WTC11 (cell line): ENCODE measurements at regions not wholly inside any gene's neighbourhood (a gene's known extent, or its start where the extent isn't known, plus 50 kb on each side); places are given as distances from the start of the nearest gene placed in this dataset.

Source experiments
- ATAC-seq: fragments of 200-7000 bp; cut with Tn5 transposase; 2 replicates; pipeline ENCODE4 v1.10.0; 2021; ENCODE audit warnings: mild to moderate bottlenecking, moderate library complexity
- CTCF ChIA-PET: fragments of 300-600 bp; sonication (Branson Sonifier 250); formaldehyde crosslinking; loops from one replicate; lab custom pipeline; 2021; ENCODE audit warnings: antibody characterized with exemption; lab: Charles Lee
- POLR2A ChIA-PET: fragments of 350-600 bp; sonication (Branson Sonifier 250); formaldehyde crosslinking; loops from one replicate; lab custom pipeline; 2021; ENCODE audit warnings: antibody characterized with exemption; lab: Charles Lee
- DNase-seq: peaks from one replicate; pipeline ENCODE4 v3.0.0; 2021; ENCODE audit warnings: low spot score
- H3K27ac Mint-ChIP-seq: 2 replicates; pipeline ENCODE4 v1.8.0; 2021; ENCODE audit warnings: mixed read lengths
- H3K27me3 Mint-ChIP-seq: 2 replicates; pipeline ENCODE4 v1.8.0; 2021; ENCODE audit warnings: low read depth, mild to moderate bottlenecking, moderate library complexity, mixed read lengths
- H3K36me3 Mint-ChIP-seq: 2 replicates; pipeline ENCODE4 v1.8.0; 2021; ENCODE audit warnings: mixed read lengths
- H3K4me1 Mint-ChIP-seq: 2 replicates; pipeline ENCODE4 v1.8.0; 2022; ENCODE audit warnings: mixed read lengths
- H3K4me3 Mint-ChIP-seq: 2 replicates; pipeline ENCODE4 v1.8.0; 2021; ENCODE audit warnings: mild to moderate bottlenecking, moderate library complexity, mixed read lengths
- H3K9me3 Mint-ChIP-seq: 2 replicates; pipeline ENCODE4 v1.8.0; 2021; ENCODE audit warnings: mixed read lengths
- ATF1 ChIP-seq: sonication (generic); formaldehyde crosslinking; IDR thresholded peaks from 2 replicates; pipeline ENCODE4 v1.8.1; 2023; ENCODE audit warnings: mild to moderate bottlenecking, moderate library complexity, missing genetic modification reagents
- EMX1 ChIP-seq: fragments of 250-450 bp; sonication (Bioruptor Pico); IDR thresholded peaks from 2 replicates; pipeline ENCODE4 v1.8.0; 2021; ENCODE audit warnings: mild to moderate bottlenecking
- FOXJ3 ChIP-seq: sonication (generic); formaldehyde crosslinking; IDR thresholded peaks from 2 replicates; pipeline ENCODE4 v1.9.0; 2021; ENCODE audit warnings: missing genetic modification reagents, mild to moderate bottlenecking, borderline replicate concordance
- FOXK1 ChIP-seq: sonication (generic); formaldehyde crosslinking; IDR thresholded peaks from 2 replicates; pipeline ENCODE4 v1.8.0; 2022; ENCODE audit warnings: mild to moderate bottlenecking, moderate library complexity, missing genetic modification reagents
- FOXP1 ChIP-seq: sonication (generic); formaldehyde crosslinking; IDR thresholded peaks from 2 replicates; pipeline ENCODE4 v1.8.0; 2022; ENCODE audit warnings: missing genetic modification reagents, mild to moderate bottlenecking, moderate library complexity, borderline replicate concordance
- GRHL2 ChIP-seq: fragments of 250-450 bp; sonication (Bioruptor Pico); IDR thresholded peaks from 2 replicates; pipeline ENCODE4 v1.8.0; 2022; ENCODE audit warnings: mild to moderate bottlenecking, moderate library complexity; ENCODE audit not compliant: insufficient replicate concordance, severe bottlenecking
- KAT7 ChIP-seq: sonication (generic); formaldehyde crosslinking; IDR thresholded peaks from 2 replicates; pipeline ENCODE4 v1.8.1; 2023; ENCODE audit warnings: missing genetic modification reagents, mild to moderate bottlenecking, borderline replicate concordance
- NR2C2 ChIP-seq: sonication (generic); formaldehyde crosslinking; IDR thresholded peaks from 2 replicates; pipeline ENCODE4 v1.8.0; 2022; ENCODE audit warnings: mild to moderate bottlenecking, missing genetic modification reagents
- TP53 ChIP-seq: sonication (generic); formaldehyde crosslinking; IDR thresholded peaks from 2 replicates; pipeline ENCODE4 v1.8.1; 2023; ENCODE audit warnings: mild to moderate bottlenecking, missing genetic modification reagents
- ZNF396 ChIP-seq: fragments of 250-450 bp; sonication (Bioruptor Pico); IDR thresholded peaks from 2 replicates; pipeline ENCODE4 v1.8.0; 2021; ENCODE audit warnings: mild to moderate bottlenecking, moderate library complexity, borderline replicate concordance
- TF ChIP-seq, protein P1 (sequence below): sonication (generic); formaldehyde crosslinking; IDR thresholded peaks from 2 replicates; pipeline ENCODE4 v1.8.1; 2023; ENCODE audit warnings: mild to moderate bottlenecking, missing genetic modification reagents, moderate library complexity
- TF ChIP-seq, protein P2 (sequence below): sonication (generic); formaldehyde crosslinking; IDR thresholded peaks from 2 replicates; pipeline ENCODE4 v1.8.1; 2022; ENCODE audit warnings: low read depth, missing genetic modification reagents, borderline replicate concordance
- TF ChIP-seq, protein P3 (sequence below): fragments of 250-450 bp; sonication (Bioruptor Pico); IDR thresholded peaks from 2 replicates; pipeline ENCODE4 v1.8.0; 2021; ENCODE audit warnings: mild to moderate bottlenecking
- TF ChIP-seq, protein P4 (sequence below): sonication (generic); formaldehyde crosslinking; IDR thresholded peaks from 2 replicates; pipeline ENCODE4 v1.8.1; 2023; ENCODE audit warnings: mild to moderate bottlenecking, missing genetic modification reagents
- TF ChIP-seq, protein P5 (sequence below): sonication (generic); formaldehyde crosslinking; IDR thresholded peaks from 2 replicates; pipeline ENCODE4 v1.8.0; 2022; ENCODE audit warnings: missing genetic modification reagents

DNA sequence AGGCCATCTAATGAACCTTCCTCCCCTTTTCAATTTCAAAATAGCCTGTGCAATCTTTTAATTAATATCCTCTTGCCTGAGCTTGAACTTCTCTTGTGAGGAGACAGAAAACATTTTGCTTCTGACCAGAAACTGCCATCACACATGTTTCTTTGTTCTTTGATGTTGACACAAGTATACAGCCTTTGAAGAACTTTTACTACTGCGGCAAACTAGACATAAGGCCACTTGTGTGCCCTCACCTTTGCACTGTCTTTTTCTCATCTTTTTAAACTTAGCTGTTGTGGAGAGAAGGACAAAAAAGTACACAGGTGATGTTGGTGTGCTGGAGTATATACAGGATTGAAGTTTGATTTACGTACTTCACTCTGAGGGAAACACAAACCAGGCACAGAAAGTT is 116.3 kb upstream of the C1GALT1C1 start:
- TF ChIP-seq FOXP1 (CRISPR knock-in tag), result no peak
- TF ChIP-seq ZNF396, result no peak
- no peak for TF ChIP-seq ATF1
- TF ChIP-seq, protein P1, sequence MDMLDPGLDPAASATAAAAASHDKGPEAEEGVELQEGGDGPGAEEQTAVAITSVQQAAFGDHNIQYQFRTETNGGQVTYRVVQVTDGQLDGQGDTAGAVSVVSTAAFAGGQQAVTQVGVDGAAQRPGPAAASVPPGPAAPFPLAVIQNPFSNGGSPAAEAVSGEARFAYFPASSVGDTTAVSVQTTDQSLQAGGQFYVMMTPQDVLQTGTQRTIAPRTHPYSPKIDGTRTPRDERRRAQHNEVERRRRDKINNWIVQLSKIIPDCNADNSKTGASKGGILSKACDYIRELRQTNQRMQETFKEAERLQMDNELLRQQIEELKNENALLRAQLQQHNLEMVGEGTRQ, result no peak
- TF ChIP-seq KAT7, result no peak
- TF ChIP-seq, protein P2, sequence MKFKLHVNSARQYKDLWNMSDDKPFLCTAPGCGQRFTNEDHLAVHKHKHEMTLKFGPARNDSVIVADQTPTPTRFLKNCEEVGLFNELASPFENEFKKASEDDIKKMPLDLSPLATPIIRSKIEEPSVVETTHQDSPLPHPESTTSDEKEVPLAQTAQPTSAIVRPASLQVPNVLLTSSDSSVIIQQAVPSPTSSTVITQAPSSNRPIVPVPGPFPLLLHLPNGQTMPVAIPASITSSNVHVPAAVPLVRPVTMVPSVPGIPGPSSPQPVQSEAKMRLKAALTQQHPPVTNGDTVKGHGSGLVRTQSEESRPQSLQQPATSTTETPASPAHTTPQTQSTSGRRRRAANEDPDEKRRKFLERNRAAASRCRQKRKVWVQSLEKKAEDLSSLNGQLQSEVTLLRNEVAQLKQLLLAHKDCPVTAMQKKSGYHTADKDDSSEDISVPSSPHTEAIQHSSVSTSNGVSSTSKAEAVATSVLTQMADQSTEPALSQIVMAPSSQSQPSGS (CRISPR knock-in tag), result no peak
- TF ChIP-seq FOXK1 (CRISPR knock-in tag), result no peak
- TF ChIP-seq, protein P3, sequence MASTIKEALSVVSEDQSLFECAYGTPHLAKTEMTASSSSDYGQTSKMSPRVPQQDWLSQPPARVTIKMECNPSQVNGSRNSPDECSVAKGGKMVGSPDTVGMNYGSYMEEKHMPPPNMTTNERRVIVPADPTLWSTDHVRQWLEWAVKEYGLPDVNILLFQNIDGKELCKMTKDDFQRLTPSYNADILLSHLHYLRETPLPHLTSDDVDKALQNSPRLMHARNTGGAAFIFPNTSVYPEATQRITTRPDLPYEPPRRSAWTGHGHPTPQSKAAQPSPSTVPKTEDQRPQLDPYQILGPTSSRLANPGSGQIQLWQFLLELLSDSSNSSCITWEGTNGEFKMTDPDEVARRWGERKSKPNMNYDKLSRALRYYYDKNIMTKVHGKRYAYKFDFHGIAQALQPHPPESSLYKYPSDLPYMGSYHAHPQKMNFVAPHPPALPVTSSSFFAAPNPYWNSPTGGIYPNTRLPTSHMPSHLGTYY (CRISPR knock-in tag), result no peak
- TF ChIP-seq TP53 (CRISPR knock-in tag), result no peak
- TF ChIP-seq, all 79 proteins: peak for 0
- no peaks in the 10 kb centered on the region for H3K36me3 Mint-ChIP-seq
- POLR2A ChIA-PET, result no interaction called here

DNA sequence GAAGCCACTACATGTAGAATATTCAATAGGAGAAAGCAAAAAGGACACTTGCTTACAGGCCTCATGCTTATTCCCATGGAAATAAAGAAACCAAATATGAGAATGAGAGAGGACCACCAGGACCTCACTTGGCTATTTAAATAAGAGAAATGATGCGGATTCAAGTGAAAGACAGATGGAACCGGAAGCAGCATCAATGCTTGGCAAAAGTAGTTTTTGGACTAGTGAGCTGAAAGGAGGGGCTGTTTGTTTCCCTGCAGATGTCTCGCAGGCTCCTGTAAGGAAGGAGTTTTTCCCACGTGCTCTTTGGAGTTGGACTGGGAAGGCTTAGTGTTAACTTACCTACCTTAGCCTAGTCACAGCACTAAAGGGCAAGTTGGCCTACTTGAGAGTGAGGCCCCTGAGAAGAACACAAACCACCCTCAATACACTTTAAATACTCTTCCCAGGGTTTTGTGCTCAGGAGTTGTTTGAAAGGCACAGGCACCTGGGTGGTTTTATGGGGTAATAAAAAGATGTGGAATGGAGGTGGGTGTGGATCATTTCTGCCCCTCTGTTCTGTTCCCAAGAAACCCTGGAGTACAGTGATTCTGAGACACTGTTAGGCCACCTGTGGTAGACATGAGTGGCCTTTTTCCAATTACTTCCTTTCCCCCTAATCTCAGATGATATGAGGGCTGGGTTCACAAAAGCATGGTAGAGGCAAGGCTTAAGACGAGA is 113.3 kb upstream of the C1GALT1C1 start:
- H3K27ac Mint-ChIP-seq, result no peak overlapping the region
- H3K9me3 Mint-ChIP-seq, result peaks cover 5% of the 10 kb centered on the region; the same call in 1 of the 2 replicates
- peaks cover 20% of the 10 kb centered on the region for H3K4me1 Mint-ChIP-seq
- DNase-seq (no peak), ATAC-seq (no peak)
- TF ChIP-seq EMX1 (CRISPR knock-in tag) (no peak), FOXJ3 (CRISPR knock-in tag) (no peak), NR2C2 (CRISPR knock-in tag) (no peak), FOXK1 (CRISPR knock-in tag) (no peak), GRHL2 (CRISPR knock-in tag) (no peak)
- TF ChIP-seq, protein P2 (CRISPR knock-in tag), result no peak
- TF ChIP-seq, protein P4, sequence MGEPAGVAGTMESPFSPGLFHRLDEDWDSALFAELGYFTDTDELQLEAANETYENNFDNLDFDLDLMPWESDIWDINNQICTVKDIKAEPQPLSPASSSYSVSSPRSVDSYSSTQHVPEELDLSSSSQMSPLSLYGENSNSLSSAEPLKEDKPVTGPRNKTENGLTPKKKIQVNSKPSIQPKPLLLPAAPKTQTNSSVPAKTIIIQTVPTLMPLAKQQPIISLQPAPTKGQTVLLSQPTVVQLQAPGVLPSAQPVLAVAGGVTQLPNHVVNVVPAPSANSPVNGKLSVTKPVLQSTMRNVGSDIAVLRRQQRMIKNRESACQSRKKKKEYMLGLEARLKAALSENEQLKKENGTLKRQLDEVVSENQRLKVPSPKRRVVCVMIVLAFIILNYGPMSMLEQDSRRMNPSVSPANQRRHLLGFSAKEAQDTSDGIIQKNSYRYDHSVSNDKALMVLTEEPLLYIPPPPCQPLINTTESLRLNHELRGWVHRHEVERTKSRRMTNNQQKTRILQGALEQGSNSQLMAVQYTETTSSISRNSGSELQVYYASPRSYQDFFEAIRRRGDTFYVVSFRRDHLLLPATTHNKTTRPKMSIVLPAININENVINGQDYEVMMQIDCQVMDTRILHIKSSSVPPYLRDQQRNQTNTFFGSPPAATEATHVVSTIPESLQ (CRISPR knock-in tag), result no peak
- TF ChIP-seq, protein P5, sequence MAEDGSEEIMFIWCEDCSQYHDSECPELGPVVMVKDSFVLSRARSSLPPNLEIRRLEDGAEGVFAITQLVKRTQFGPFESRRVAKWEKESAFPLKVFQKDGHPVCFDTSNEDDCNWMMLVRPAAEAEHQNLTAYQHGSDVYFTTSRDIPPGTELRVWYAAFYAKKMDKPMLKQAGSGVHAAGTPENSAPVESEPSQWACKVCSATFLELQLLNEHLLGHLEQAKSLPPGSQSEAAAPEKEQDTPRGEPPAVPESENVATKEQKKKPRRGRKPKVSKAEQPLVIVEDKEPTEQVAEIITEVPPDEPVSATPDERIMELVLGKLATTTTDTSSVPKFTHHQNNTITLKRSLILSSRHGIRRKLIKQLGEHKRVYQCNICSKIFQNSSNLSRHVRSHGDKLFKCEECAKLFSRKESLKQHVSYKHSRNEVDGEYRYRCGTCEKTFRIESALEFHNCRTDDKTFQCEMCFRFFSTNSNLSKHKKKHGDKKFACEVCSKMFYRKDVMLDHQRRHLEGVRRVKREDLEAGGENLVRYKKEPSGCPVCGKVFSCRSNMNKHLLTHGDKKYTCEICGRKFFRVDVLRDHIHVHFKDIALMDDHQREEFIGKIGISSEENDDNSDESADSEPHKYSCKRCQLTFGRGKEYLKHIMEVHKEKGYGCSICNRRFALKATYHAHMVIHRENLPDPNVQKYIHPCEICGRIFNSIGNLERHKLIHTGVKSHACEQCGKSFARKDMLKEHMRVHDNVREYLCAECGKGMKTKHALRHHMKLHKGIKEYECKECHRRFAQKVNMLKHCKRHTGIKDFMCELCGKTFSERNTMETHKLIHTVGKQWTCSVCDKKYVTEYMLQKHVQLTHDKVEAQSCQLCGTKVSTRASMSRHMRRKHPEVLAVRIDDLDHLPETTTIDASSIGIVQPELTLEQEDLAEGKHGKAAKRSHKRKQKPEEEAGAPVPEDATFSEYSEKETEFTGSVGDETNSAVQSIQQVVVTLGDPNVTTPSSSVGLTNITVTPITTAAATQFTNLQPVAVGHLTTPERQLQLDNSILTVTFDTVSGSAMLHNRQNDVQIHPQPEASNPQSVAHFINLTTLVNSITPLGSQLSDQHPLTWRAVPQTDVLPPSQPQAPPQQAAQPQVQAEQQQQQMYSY (CRISPR knock-in tag), result no peak
- TF ChIP-seq, protein P1, result no peak
- CTCF ChIA-PET, result no interaction called here
- peaks cover 33% of the 10 kb centered on the region for H3K27me3 Mint-ChIP-seq
- no peaks in the 10 kb centered on the region for H3K36me3 Mint-ChIP-seq
- POLR2A ChIA-PET, result interaction anchor here (1.5 kb wide), 1 partner anchor 10 kb away, joined by 4 read pairs; no protein-coding TSS in a partner anchor
- no peak overlapping the region for H3K4me3 Mint-ChIP-seq

More for the DNA sequence above, 116.3 kb upstream of the C1GALT1C1 start:
- CTCF ChIA-PET, result no interaction called here
- peaks cover 11% of the 10 kb centered on the region for H3K27me3 Mint-ChIP-seq
- ATAC-seq (no peak), DNase-seq (no peak)
- H3K4me3 Mint-ChIP-seq, result no peak overlapping the region
- H3K27ac Mint-ChIP-seq, result no peak overlapping the region
- H3K9me3 Mint-ChIP-seq, result peaks cover 5% of the 10 kb centered on the region; the same call in 1 of the 2 replicates
- H3K4me1 Mint-ChIP-seq, result peaks cover 4% of the 10 kb centered on the region
